T-cell (primary cell): ENCODE measurements at regions not wholly inside any gene's neighbourhood (a gene's known extent, or its start where the extent isn't known, plus 50 kb on each side); places are given as distances from the start of the nearest gene placed in this dataset.
"Not testable (repeated sequence)": the region's sequence is repeated elsewhere in the genome, so short reads cannot be mapped to it uniquely, and the experiment has no call there.

ENCODE experiments used
- ATAC-seq, 4 experiments: fragments of 200-7000 bp in 3 of 4; fragments of 150-1000 bp in 1 of 4; cut with Tn5 transposase; replicated peaks in 1 of 4; 1 replicate in 3 of 4; 2 replicates in 1 of 4; pipeline ENCODE4 v1.10.0; 2021; ENCODE audit warnings: moderate library complexity in 3 of 4, mild to moderate bottlenecking in 2 of 4, moderate number of reproducible peaks in 1 of 4
- CTCF ChIA-PET, 2 donors: fragments of 300-600 bp; sonication (Branson Sonifier 250); formaldehyde crosslinking; loops; one replicate each; lab custom pipeline; 2022; ENCODE audit warnings: antibody characterized with exemption in 2 of 2; lab: Charles Lee
- POLR2A ChIA-PET, 2 donors: fragments of 300-600 bp; sonication (Branson Sonifier 250); formaldehyde crosslinking; loops; one replicate each; lab custom pipeline; 2022; ENCODE audit warnings: antibody characterized with exemption in 2 of 2; lab: Charles Lee
- DNase-seq, 35 experiments: peaks; one replicate each; pipeline versions ENCODE4 v3.0.0 to v3.0.0-alpha.2; 2013 to 2023
- H3K27ac ChIP-seq: one replicate; pipeline ENCODE4 v1.5.1; 2013; ENCODE audit warnings: low read length
- H3K27me3 ChIP-seq, 2 experiments: replicated peaks in 1 of 2; 1 replicate in 1 of 2; 2 replicates in 1 of 2; pipeline versions ENCODE4 v1.6.1 to v1.7.0; 2013; ENCODE audit warnings: low read length in 1 of 2, mixed read lengths in 1 of 2; ENCODE audit not compliant: control insufficient read depth in 2 of 2, insufficient read depth in 2 of 2; ENCODE audit errors: extremely low read depth in 1 of 2
- H3K36me3 ChIP-seq, 2 donors: 1 replicate in 1 of 2; 2 replicates in 1 of 2; pipeline versions ENCODE4 v1.6.1 to v1.7.0; 2013; ENCODE audit warnings: low read length in 1 of 2; ENCODE audit not compliant: control insufficient read depth in 2 of 2, insufficient read depth in 1 of 2; ENCODE audit errors: extremely low read depth in 1 of 2
- H3K4me1 ChIP-seq, 2 experiments: 1 replicate in 1 of 2; 2 replicates in 1 of 2; pipeline versions ENCODE4 v1.6.1 to v1.7.0; 2013; ENCODE audit warnings: low read length in 2 of 2, mixed read lengths in 1 of 2; ENCODE audit not compliant: insufficient read depth in 2 of 2, control insufficient read depth in 1 of 2; ENCODE audit errors: extremely low read depth in 1 of 2
- H3K4me3 ChIP-seq, 2 donors: 1 replicate in 1 of 2; 2 replicates in 1 of 2; pipeline versions ENCODE4 v1.5.1 to v1.7.0; 2013; ENCODE audit warnings: mild to moderate bottlenecking in 2 of 2, low read length in 1 of 2, moderate library complexity in 1 of 2; ENCODE audit not compliant: control insufficient read depth in 1 of 2; ENCODE audit errors: extremely low read depth in 1 of 2
- H3K9me3 ChIP-seq: 2 replicates; pipeline ENCODE4 v1.7.0; 2013
- H3K27ac Mint-ChIP-seq, 2 donors: one replicate each; pipeline ENCODE4 v1.8.0; 2020 to 2021; ENCODE audit warnings: mild to moderate bottlenecking in 2 of 2, mixed read lengths in 2 of 2
- H3K27me3 Mint-ChIP-seq, 2 donors: one replicate each; pipeline ENCODE4 v1.8.0; 2021 to 2022; ENCODE audit warnings: mixed read lengths in 2 of 2
- H3K36me3 Mint-ChIP-seq: one replicate; pipeline ENCODE4 v1.8.0; 2021; ENCODE audit warnings: mixed read lengths
- H3K4me1 Mint-ChIP-seq, 3 donors: one replicate each; pipeline ENCODE4 v1.8.0; 2020 to 2022; ENCODE audit warnings: mixed read lengths in 3 of 3, mild to moderate bottlenecking in 1 of 3
- H3K4me3 Mint-ChIP-seq, 3 donors: one replicate each; pipeline ENCODE4 v1.8.0; 2020 to 2022; ENCODE audit warnings: mild to moderate bottlenecking in 3 of 3, mixed read lengths in 3 of 3, moderate library complexity in 3 of 3
- H3K9me3 Mint-ChIP-seq, 3 donors: one replicate each; pipeline ENCODE4 v1.8.0; 2020 to 2022; ENCODE audit warnings: mixed read lengths in 3 of 3
- WGBS: methylation state at CpG from one replicate; pipeline ENCODE4 v1.1.5; 2013; ENCODE audit warnings: missing lambda C conversion rate; ENCODE audit not compliant: insufficient coverage; 5-methylcytosine and 5-hydroxymethylcytosine counted together

- POLR2A ChIA-PET = no interaction called here
- Mint-ChIP-seq H3K27ac (no peak overlapping the region), H3K4me1 (no peaks in the 10 kb centered on the region), H3K36me3 (no peaks in the 10 kb centered on the region), H3K4me3 (no peak overlapping the region), H3K27me3 (no peaks in the 10 kb centered on the region), H3K9me3 (no peaks in the 10 kb centered on the region)
- Histone ChIP-seq H3K4me3 (no peak overlapping the region), H3K27me3 (no peaks in the 10 kb centered on the region), H3K4me1 (no peaks in the 10 kb centered on the region), H3K27ac (no peak overlapping the region), H3K36me3 (no peaks in the 10 kb centered on the region), H3K9me3 (no peaks in the 10 kb centered on the region)
- DNase-seq = no peak
- CTCF ChIA-PET = no interaction called here
- ATAC-seq = no peak
Measured at GRCh38 chr2:34799556-34799955, 1200.5 kb upstream of the FAM98A start.

GRCh38 chr2:34795586-34795985 lies 1196.5 kb upstream of the FAM98A start:
- H3K36me3 Mint-ChIP-seq, H3K36me3 ChIP-seq, H3K9me3 Mint-ChIP-seq, H3K4me3 ChIP-seq, H3K4me1 Mint-ChIP-seq, H3K4me3 Mint-ChIP-seq, H3K4me1 ChIP-seq, POLR2A ChIA-PET, CTCF ChIA-PET, H3K27ac ChIP-seq, H3K27me3 Mint-ChIP-seq, H3K9me3 ChIP-seq, H3K27ac Mint-ChIP-seq, H3K27me3 ChIP-seq, ATAC-seq, DNase-seq: not testable (repeated sequence)
- WGBS = 72% methylated on average over 5 of the region's 5 CpGs

GRCh38 chr2:34789169-34789568 lies 1190.1 kb upstream of the FAM98A start:
- peaks cover 4 to 7% (median 5%) of the 10 kb centered on the region in 3 donors for H3K9me3 Mint-ChIP-seq
- no peak overlapping the region for H3K4me3 Mint-ChIP-seq
- Histone ChIP-seq H3K4me3 (no peak overlapping the region), H3K27ac (no peak overlapping the region), H3K4me1 (no peaks in the 10 kb centered on the region), H3K27me3 (no peaks in the 10 kb centered on the region), H3K9me3 (no peaks in the 10 kb centered on the region), H3K36me3 (no peaks in the 10 kb centered on the region)
- no peak for DNase-seq
- no peak for ATAC-seq
- H3K4me1 Mint-ChIP-seq = no peaks in the 10 kb centered on the region
- no peak overlapping the region for H3K27ac Mint-ChIP-seq
- WGBS = 94% methylated on average over 3 of the region's 4 CpGs
- H3K27me3 Mint-ChIP-seq = no peaks in the 10 kb centered on the region
- ChIA-PET CTCF (no interaction called here), POLR2A (no interaction called here)
- H3K36me3 Mint-ChIP-seq = no peaks in the 10 kb centered on the region

DNA sequence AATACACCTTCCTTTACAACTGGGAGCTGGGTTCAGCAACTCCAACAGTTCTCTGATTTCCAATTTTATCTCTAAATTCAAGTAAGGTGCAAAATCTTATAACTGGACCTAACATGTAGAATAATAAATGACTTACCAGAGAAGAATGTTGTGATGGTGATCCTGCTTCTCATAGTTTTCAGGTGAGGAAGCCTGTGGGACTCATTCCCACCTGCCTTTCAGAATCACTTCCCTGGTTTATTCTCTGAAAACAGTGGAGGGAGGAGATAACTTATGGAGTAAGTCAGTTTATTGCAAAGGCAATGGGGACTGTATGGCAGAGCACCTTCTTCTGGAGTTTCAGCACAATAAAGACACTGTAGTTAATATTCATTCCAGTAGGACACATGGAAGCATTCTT lies 1188.2 kb upstream of the FAM98A start:
- H3K36me3 Mint-ChIP-seq = no peaks in the 10 kb centered on the region
- H3K9me3 Mint-ChIP-seq = peaks cover 4 to 9% (median 7%) of the 10 kb centered on the region in 3 donors
- H3K27ac ChIP-seq = no peak overlapping the region
- no peaks in the 10 kb centered on the region for H3K9me3 ChIP-seq
- H3K27me3 ChIP-seq = no peaks in the 10 kb centered on the region
- DNase-seq = no peak
- ATAC-seq = no peak
- no peak overlapping the region for H3K4me3 ChIP-seq
- no peak overlapping the region for H3K27ac Mint-ChIP-seq
- CTCF ChIA-PET = no interaction called here
- H3K36me3 ChIP-seq = no peaks in the 10 kb centered on the region
- no peaks in the 10 kb centered on the region for H3K4me1 Mint-ChIP-seq
- POLR2A ChIA-PET = no interaction called here
- H3K4me1 ChIP-seq = no peaks in the 10 kb centered on the region
- H3K4me3 Mint-ChIP-seq = no peak overlapping the region
- H3K27me3 Mint-ChIP-seq = no peaks in the 10 kb centered on the region

DNA sequence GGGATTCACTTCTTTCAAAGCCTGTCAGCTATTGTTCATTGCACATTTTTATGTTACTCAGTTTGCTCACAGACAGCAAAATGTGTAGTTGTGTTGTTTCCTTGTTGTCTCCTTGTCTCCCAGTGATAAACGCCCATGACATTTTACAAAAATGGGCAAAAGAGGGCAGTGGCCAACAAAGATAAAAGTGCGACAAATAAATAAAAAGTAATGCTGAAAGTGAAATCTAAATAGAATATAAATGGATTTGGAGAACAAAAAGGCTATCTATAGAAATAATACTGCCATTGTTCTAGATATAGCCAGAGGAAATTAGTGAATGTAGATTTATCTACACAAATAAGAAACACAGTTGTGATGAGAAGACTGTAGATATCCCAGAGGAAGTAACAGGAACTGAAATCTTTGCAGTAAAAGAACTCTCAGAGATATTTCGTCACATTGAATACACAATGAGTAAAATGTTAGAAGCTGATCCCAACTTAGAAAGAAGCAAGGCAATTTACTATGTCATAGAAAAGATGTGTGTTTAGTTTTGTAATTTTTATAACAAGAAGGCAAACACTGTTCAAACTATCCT lies 1186.2 kb upstream of the FAM98A start:
- ATAC-seq (no peak), DNase-seq (no peak)
- no CpG with 5 or more reads among the region's 3 CpGs for WGBS
- Histone ChIP-seq H3K4me1 (no peaks in the 10 kb centered on the region), H3K36me3 (no peaks in the 10 kb centered on the region), H3K9me3 (no peaks in the 10 kb centered on the region), H3K4me3 (no peak overlapping the region), H3K27me3 (no peaks in the 10 kb centered on the region), H3K27ac (no peak overlapping the region)
- no peaks in the 10 kb centered on the region for H3K27me3 Mint-ChIP-seq
- H3K4me1 Mint-ChIP-seq = no peaks in the 10 kb centered on the region
- ChIA-PET CTCF (interaction anchor here in 1 of 2 donors (0.6 kb wide), 1 partner anchor 160 kb away, joined by 3 read pairs; no protein-coding TSS in a partner anchor), POLR2A (no interaction called here)
- H3K36me3 Mint-ChIP-seq = no peaks in the 10 kb centered on the region
- H3K9me3 Mint-ChIP-seq = peaks cover 9 to 20% (median 14%) of the 10 kb centered on the region in 3 donors
- H3K27ac Mint-ChIP-seq = no peak overlapping the region
- H3K4me3 Mint-ChIP-seq = no peak overlapping the region

DNA sequence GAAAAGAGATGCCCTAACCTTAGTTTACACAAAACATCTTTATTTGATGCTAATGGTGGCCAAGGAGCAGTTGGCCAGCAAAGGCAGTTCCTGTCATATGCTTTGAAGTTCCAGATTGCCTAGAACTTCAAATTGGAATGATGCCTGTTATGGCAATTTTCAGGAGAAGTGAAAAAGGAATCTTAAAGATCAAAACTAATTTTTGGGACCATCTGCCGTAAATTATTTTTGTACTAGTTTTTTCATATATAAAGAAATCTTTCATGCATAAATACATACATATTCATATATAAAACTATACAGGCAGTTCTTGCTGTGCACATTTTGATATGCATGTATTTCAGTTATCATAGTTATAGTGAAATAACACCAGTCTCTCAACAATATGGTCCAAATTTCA lies 1185.6 kb upstream of the FAM98A start:
- ATAC-seq (no peak), DNase-seq (no peak)
- Mint-ChIP-seq H3K27me3 (no peaks in the 10 kb centered on the region), H3K9me3 (peaks cover 5 to 17% (median 16%) of the 10 kb centered on the region in 3 donors), H3K4me3 (no peak overlapping the region), H3K36me3 (no peaks in the 10 kb centered on the region), H3K27ac (no peak overlapping the region), H3K4me1 (no peaks in the 10 kb centered on the region)
- H3K27me3 ChIP-seq = no peaks in the 10 kb centered on the region
- no CpG with 5 or more reads among the region's 1 CpG for WGBS
- no peak overlapping the region for H3K27ac ChIP-seq
- no peak overlapping the region for H3K4me3 ChIP-seq
- no peaks in the 10 kb centered on the region for H3K36me3 ChIP-seq
- no peaks in the 10 kb centered on the region for H3K4me1 ChIP-seq
- POLR2A ChIA-PET = no interaction called here
- CTCF ChIA-PET = interaction anchor here in 1 of 2 donors (0.6 kb wide), 1 partner anchor 161 kb away, joined by 3 read pairs; no protein-coding TSS in a partner anchor
- H3K9me3 ChIP-seq = no peaks in the 10 kb centered on the region

DNA sequence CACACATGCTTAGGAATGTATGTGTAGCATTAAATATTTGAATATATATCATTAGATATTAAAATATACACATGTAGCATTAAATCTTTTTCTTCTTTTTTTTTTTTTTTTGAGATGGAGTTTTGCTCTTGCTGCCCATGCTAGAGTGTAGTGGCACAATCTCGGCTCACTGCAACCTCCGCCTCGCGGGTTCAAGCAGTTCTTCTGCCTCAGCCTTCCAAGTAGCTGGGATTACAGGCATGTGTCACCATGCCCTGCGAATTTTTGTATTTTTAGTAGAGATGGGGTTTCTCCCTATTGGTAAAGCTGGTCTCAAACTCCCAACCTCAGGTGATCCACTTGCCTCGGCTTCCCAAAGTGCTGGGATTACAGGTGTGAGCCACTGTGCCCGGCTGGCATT lies 1151.6 kb upstream of the FAM98A start:
- H3K4me1 ChIP-seq, H3K4me3 Mint-ChIP-seq, H3K9me3 ChIP-seq, H3K36me3 Mint-ChIP-seq, H3K4me1 Mint-ChIP-seq, POLR2A ChIA-PET, H3K27me3 ChIP-seq, ATAC-seq, H3K27ac ChIP-seq, H3K4me3 ChIP-seq, DNase-seq, H3K36me3 ChIP-seq, H3K27ac Mint-ChIP-seq, H3K27me3 Mint-ChIP-seq, CTCF ChIA-PET: not testable (repeated sequence)
- H3K9me3 Mint-ChIP-seq = peaks cover 0 to 17% (median 9%) of the 10 kb centered on the region in 3 donors
- WGBS = no CpG with 5 or more reads among the region's 7 CpGs
